Neuronal stem cell (in vitro differentiated cells): ENCODE measurements at regions not wholly inside any gene's neighbourhood (a gene's known extent, or its start where the extent isn't known, plus 50 kb on each side); places are given as distances from the start of the nearest gene placed in this dataset.

ENCODE experiments used
- DNase-seq: peaks from one replicate; pipeline ENCODE4 v3.0.0-alpha.2; 2013; ENCODE audit warnings: low spot score
- H2AFZ ChIP-seq: one replicate; pipeline ENCODE4 v1.6.1; 2013; ENCODE audit warnings: mild to moderate bottlenecking, low read length, inconsistent platforms
- H2AK5ac ChIP-seq: 2 replicates; pipeline ENCODE4 v1.6.1; 2013; ENCODE audit warnings: low read depth, mild to moderate bottlenecking, inconsistent platforms, low read length, moderate library complexity, mixed read lengths
- H2BK120ac ChIP-seq: 2 replicates; pipeline ENCODE4 v1.6.1; 2013; ENCODE audit warnings: low read depth, mild to moderate bottlenecking, inconsistent platforms, low read length, moderate library complexity, mixed read lengths
- H2BK12ac ChIP-seq: one replicate; pipeline ENCODE4 v1.6.1; 2013; ENCODE audit warnings: low read length, inconsistent platforms
- H2BK15ac ChIP-seq: 2 replicates; pipeline ENCODE4 v1.6.1; 2013; ENCODE audit warnings: mild to moderate bottlenecking, low read length, inconsistent platforms, mixed read lengths
- H2BK5ac ChIP-seq: one replicate; pipeline ENCODE4 v1.6.1; 2013; ENCODE audit warnings: inconsistent platforms, mild to moderate bottlenecking, low read length, moderate library complexity
- H3K14ac ChIP-seq: one replicate; pipeline ENCODE4 v1.6.1; 2013; ENCODE audit warnings: low read length, inconsistent platforms
- H3K18ac ChIP-seq: 2 replicates; pipeline ENCODE4 v1.6.1; 2013; ENCODE audit warnings: low read length, inconsistent platforms
- H3K23ac ChIP-seq: 2 replicates; pipeline ENCODE4 v1.6.1; 2013; ENCODE audit warnings: low read depth, mild to moderate bottlenecking, mixed read lengths, low read length, inconsistent platforms; ENCODE audit not compliant: poor library complexity
- H3K27ac ChIP-seq: replicated peaks from 3 replicates; pipeline ENCODE4 v1.5.1; 2013; ENCODE audit warnings: low read length, inconsistent platforms
- H3K27me3 ChIP-seq, 3 experiments: 2 replicates each; pipeline ENCODE4 v1.6.1; 2013; ENCODE audit warnings: low read length in 3 of 3, mild to moderate bottlenecking in 2 of 3, inconsistent platforms in 1 of 3, low read depth in 1 of 3, mixed read lengths in 1 of 3, moderate library complexity in 1 of 3; ENCODE audit not compliant: control insufficient read depth in 3 of 3, insufficient read depth in 3 of 3
- H3K36me3 ChIP-seq, 2 donors: replicated peaks in 1 of 2; 2 replicates each; pipeline ENCODE4 v1.6.1; 2013; ENCODE audit warnings: low read length in 2 of 2; ENCODE audit not compliant: control insufficient read depth in 2 of 2, insufficient read depth in 2 of 2
- H3K4ac ChIP-seq: 2 replicates; pipeline ENCODE4 v1.6.1; 2013; ENCODE audit warnings: inconsistent platforms, mild to moderate bottlenecking, low read length, moderate library complexity
- H3K4me1 ChIP-seq, 2 donors: 1 replicate in 1 of 2; 2 replicates in 1 of 2; pipeline ENCODE4 v1.6.1; 2013; ENCODE audit warnings: low read length in 2 of 2, low read depth in 1 of 2; ENCODE audit not compliant: control insufficient read depth in 2 of 2, insufficient read depth in 1 of 2
- H3K4me2 ChIP-seq: one replicate; pipeline ENCODE4 v1.6.1; 2013; ENCODE audit warnings: mild to moderate bottlenecking, low read length, inconsistent platforms; ENCODE audit not compliant: insufficient read depth, poor library complexity, severe bottlenecking
- H3K4me3 ChIP-seq, 2 donors: 2 replicates each; pipeline ENCODE4 v1.5.1; 2013; ENCODE audit warnings: low read length in 2 of 2, mild to moderate bottlenecking in 2 of 2, inconsistent platforms in 1 of 2, moderate library complexity in 1 of 2
- H3K79me1 ChIP-seq: one replicate; pipeline ENCODE4 v1.6.1; 2013; ENCODE audit warnings: low read depth, mild to moderate bottlenecking, inconsistent platforms, low read length, moderate library complexity
- H3K9ac ChIP-seq: one replicate; pipeline ENCODE4 v1.6.1; 2013; ENCODE audit warnings: mild to moderate bottlenecking, low read depth, low read length, inconsistent platforms; ENCODE audit not compliant: poor library complexity
- H3K9me3 ChIP-seq, 2 donors: replicated peaks in 1 of 2; 2 replicates each; pipeline versions ENCODE3 to v1.6.1; 2013; ENCODE audit warnings: low read length in 2 of 2, mild to moderate bottlenecking in 2 of 2, inconsistent platforms in 1 of 2, low read depth in 1 of 2, mixed read lengths in 1 of 2, moderate library complexity in 1 of 2; ENCODE audit not compliant: control insufficient read depth in 2 of 2, insufficient read depth in 1 of 2
- H4K8ac ChIP-seq: one replicate; pipeline ENCODE4 v1.6.1; 2013; ENCODE audit warnings: low read depth, mild to moderate bottlenecking, inconsistent platforms, low read length, moderate library complexity
- H4K91ac ChIP-seq: one replicate; pipeline ENCODE4 v1.6.1; 2013; ENCODE audit warnings: low read length, low read depth, mild to moderate bottlenecking, inconsistent platforms; ENCODE audit not compliant: poor library complexity
- WGBS, 2 donors: extraction: QIAGEN DNeasy Blood & Tissue Kit; methylation state at CpG; one replicate each; pipeline ENCODE4 v1.1.7; 2013; ENCODE audit warnings: missing lambda C conversion rate in 2 of 2, mixed read lengths in 1 of 2; ENCODE audit not compliant: insufficient read length in 2 of 2, insufficient replicate concordance in 1 of 2; ENCODE audit errors: extremely low coverage in 2 of 2; 5-methylcytosine and 5-hydroxymethylcytosine counted together

- no peak overlapping the region for H2BK12ac ChIP-seq
- H3K4me3 ChIP-seq = peak overlapping the region in 1 of 2 donors; percentile 20
- no peak overlapping the region for H3K14ac ChIP-seq
- H3K27me3 ChIP-seq = no peaks in the 10 kb centered on the region
- no peak overlapping the region for H2BK15ac ChIP-seq
- no peak overlapping the region for H2BK120ac ChIP-seq
- no peak for DNase-seq
- H2AK5ac ChIP-seq = peak overlapping the region; percentile 33
- H4K8ac ChIP-seq = peak overlapping the region; percentile 4
- no peak overlapping the region for H2AFZ ChIP-seq
- no peaks in the 10 kb centered on the region for H3K36me3 ChIP-seq
- H3K18ac ChIP-seq = peak overlapping the region; percentile 63
- H3K4ac ChIP-seq = no peak overlapping the region
- no peaks in the 10 kb centered on the region for H3K9me3 ChIP-seq
- no peak overlapping the region for H4K91ac ChIP-seq
- H3K79me1 ChIP-seq = no peaks in the 10 kb centered on the region
- H3K9ac ChIP-seq = no peak overlapping the region
- no peak overlapping the region for H3K23ac ChIP-seq
- peaks cover 0 to 10% of the 10 kb centered on the region in 2 donors for H3K4me1 ChIP-seq
- H3K4me2 ChIP-seq = no peak overlapping the region
- WGBS, 2 donors = no CpG with 5 or more reads among the region's 26 CpGs
- no peak overlapping the region for H3K27ac ChIP-seq
- H2BK5ac ChIP-seq = no peak overlapping the region
Measured at GRCh38 chr15:81749716-81750375, 296.0 kb downstream of the MEX3B start.

GRCh38 chr15:81747482-81747881 lies 298.3 kb downstream of the MEX3B start:
- WGBS, 2 donors = no CpG with 5 or more reads among the region's 2 CpGs
- H2AFZ ChIP-seq = no peak overlapping the region
- no peak overlapping the region for H3K23ac ChIP-seq
- no peak overlapping the region for H3K4me3 ChIP-seq
- no peak overlapping the region for H4K8ac ChIP-seq
- no peak overlapping the region for H3K9ac ChIP-seq
- no peaks in the 10 kb centered on the region for H3K79me1 ChIP-seq
- H2BK5ac ChIP-seq = no peak overlapping the region
- H3K14ac ChIP-seq = no peak overlapping the region
- no peak overlapping the region for H3K4ac ChIP-seq
- H2BK12ac ChIP-seq = no peak overlapping the region
- H2AK5ac ChIP-seq = no peak overlapping the region
- no peak overlapping the region for H2BK120ac ChIP-seq
- no peak overlapping the region for H4K91ac ChIP-seq
- no peak overlapping the region for H3K4me2 ChIP-seq
- H3K27ac ChIP-seq = no peak overlapping the region
- no peaks in the 10 kb centered on the region for H3K27me3 ChIP-seq
- DNase-seq = no peak
- H3K4me1 ChIP-seq = peaks cover 0 to 3% of the 10 kb centered on the region in 2 donors
- no peak overlapping the region for H2BK15ac ChIP-seq
- no peak overlapping the region for H3K18ac ChIP-seq
- H3K36me3 ChIP-seq = no peaks in the 10 kb centered on the region
- H3K9me3 ChIP-seq = no peaks in the 10 kb centered on the region

GRCh38 chr15:81747026-81747425 lies 298.8 kb downstream of the MEX3B start:
- Histone ChIP-seq H3K9me3 (no peaks in the 10 kb centered on the region), H3K4ac (no peak overlapping the region), H3K27ac (no peak overlapping the region), H3K23ac (no peak overlapping the region), H3K4me2 (no peak overlapping the region), H2AFZ (no peak overlapping the region), H3K36me3 (no peaks in the 10 kb centered on the region), H3K27me3 (no peaks in the 10 kb centered on the region), H3K9ac (no peak overlapping the region), H3K4me1 (peaks cover 0 to 2% of the 10 kb centered on the region in 2 donors), H2AK5ac (no peak overlapping the region), H2BK15ac (no peak overlapping the region), H3K79me1 (no peaks in the 10 kb centered on the region), H3K18ac (no peak overlapping the region), H4K91ac (no peak overlapping the region), H3K4me3 (no peak overlapping the region), H2BK12ac (no peak overlapping the region), H2BK5ac (no peak overlapping the region), H4K8ac (no peak overlapping the region), H2BK120ac (no peak overlapping the region), H3K14ac (no peak overlapping the region)
- no CpG with 5 or more reads among the region's 3 CpGs for WGBS, 2 donors
- DNase-seq = no peak

- Histone ChIP-seq H2AK5ac (no peak overlapping the region), H2BK5ac (no peak overlapping the region), H3K4ac (no peak overlapping the region), H3K9ac (no peak overlapping the region), H3K27ac (no peak overlapping the region), H3K14ac (no peak overlapping the region), H3K4me1 (no peaks in the 10 kb centered on the region), H2BK12ac (no peak overlapping the region), H2AFZ (no peak overlapping the region), H3K4me3 (no peak overlapping the region), H3K4me2 (no peak overlapping the region), H2BK15ac (no peak overlapping the region), H2BK120ac (no peak overlapping the region), H3K36me3 (no peaks in the 10 kb centered on the region), H3K27me3 (no peaks in the 10 kb centered on the region), H3K23ac (no peak overlapping the region), H3K9me3 (peaks cover 0 to 2% of the 10 kb centered on the region in 2 donors), H3K18ac (no peak overlapping the region), H4K91ac (no peak overlapping the region), H3K79me1 (no peaks in the 10 kb centered on the region), H4K8ac (no peak overlapping the region)
- no CpG with 5 or more reads among the region's 4 CpGs for WGBS, 2 donors
- DNase-seq = no peak
Measured at GRCh38 chr15:81744364-81744763, 301.5 kb downstream of the MEX3B start.
